ENCODE measurements at regions not wholly inside any gene's neighbourhood (a gene's known extent, or its start where the extent isn't known, plus 50 kb on each side); places are given as distances from the start of the nearest gene placed in this dataset.
"Not testable (repeated sequence)": the region's sequence is repeated elsewhere in the genome, so short reads cannot be mapped to it uniquely, and the experiment has no call there.

DNA sequence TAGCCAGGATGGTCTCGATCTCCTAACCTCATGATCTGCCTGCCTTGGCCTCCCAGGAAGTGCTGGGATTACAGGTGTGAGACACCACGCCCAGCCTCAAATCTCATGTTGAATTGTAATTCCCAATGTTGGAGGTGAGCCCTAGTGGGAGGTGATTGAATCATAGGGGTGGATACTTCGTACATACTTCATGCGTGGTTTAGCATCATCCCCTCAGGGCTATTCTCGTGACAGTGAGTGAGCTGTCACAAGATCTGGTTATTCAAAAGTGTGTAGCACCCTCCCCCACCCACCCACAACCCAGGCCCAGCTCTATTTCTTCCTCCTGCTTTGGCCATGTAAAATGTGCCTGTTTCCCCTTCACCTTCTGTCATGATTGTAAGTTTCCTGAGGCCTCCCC is 236.9 kb upstream of the IL12A start:
- no peak for DNase-seq (ENCODE audit: extremely low read depth in 1 of 4, low spot score in 3 of 4)
- Histone ChIP-seq H3K9me3 (replicated peaks; ENCODE audit: control insufficient read depth, insufficient read depth, low read depth, low read length) (no peaks in the 10 kb centered on the region), H3K4me2 (ENCODE audit: insufficient read depth, low read length) (no peak overlapping the region), H3K4me1 (replicated peaks in 1 of 2; ENCODE audit: control insufficient read depth in 2 of 2, insufficient read depth in 2 of 2, low read length in 2 of 2) (no peaks in the 10 kb centered on the region), H3K9ac (ENCODE audit: insufficient read depth in 1 of 2, low read depth in 2 of 2, low read length in 2 of 2) (no peak overlapping the region), H3K79me2 (ENCODE audit: control insufficient read depth, insufficient read depth, low read length) (no peaks in the 10 kb centered on the region), H3K27me3 (ENCODE audit: control insufficient read depth in 2 of 2, insufficient read depth in 2 of 2, low read length in 2 of 2) (no peaks in the 10 kb centered on the region), H3K27ac (ENCODE audit: extremely low read depth, low read depth, low read length) (no peak overlapping the region), H4K20me1 (replicated peaks; ENCODE audit: control insufficient read depth, insufficient read depth, low read length) (no peaks in the 10 kb centered on the region), H3K36me3 (ENCODE audit: control insufficient read depth, insufficient read depth, low read length) (no peaks in the 10 kb centered on the region), H2AFZ (ENCODE audit: low read depth, low read length) (no peak overlapping the region), H3K4me3 (no peak overlapping the region), H3K9me1 (ENCODE audit: control insufficient read depth, insufficient read depth, low read length) (no peaks in the 10 kb centered on the region)
- BruUV-seq (replicated peaks): no TSS peak
- no peak for ATAC-seq
- ChIA-PET POLR2A (no interaction called here), CTCF (ENCODE audit: low intra/inter-chr PET ratio) (no interaction called here)
- TF ChIP-seq, protein P1, sequence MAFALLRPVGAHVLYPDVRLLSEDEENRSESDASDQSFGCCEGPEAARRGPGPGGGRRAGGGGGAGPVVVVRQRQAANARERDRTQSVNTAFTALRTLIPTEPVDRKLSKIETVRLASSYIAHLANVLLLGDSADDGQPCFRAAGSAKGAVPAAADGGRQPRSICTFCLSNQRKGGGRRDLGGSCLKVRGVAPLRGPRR (CRISPR knock-in tag; IDR thresholded peaks at IDR 0.05): no peak
- TF ChIP-seq STAT5A (IDR thresholded peaks at IDR 0.05; ENCODE audit: borderline replicate concordance, low read length) (no peak), JUNB (CRISPR knock-in tag; conservative IDR thresholded peaks at IDR 0.05) (no peak), HNRNPUL1 (IDR thresholded peaks at IDR 0.05; ENCODE audit: low read length) (no peak), PCBP1 (IDR thresholded peaks at IDR 0.05; ENCODE audit: low read depth, low read length, poor library complexity, severe bottlenecking) (no peak), LARP7 (IDR thresholded peaks at IDR 0.05) (no peak)
- TF ChIP-seq, protein P2, sequence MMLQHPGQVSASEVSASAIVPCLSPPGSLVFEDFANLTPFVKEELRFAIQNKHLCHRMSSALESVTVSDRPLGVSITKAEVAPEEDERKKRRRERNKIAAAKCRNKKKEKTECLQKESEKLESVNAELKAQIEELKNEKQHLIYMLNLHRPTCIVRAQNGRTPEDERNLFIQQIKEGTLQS (IDR thresholded peaks at IDR 0.05): no peak
- TF ChIP-seq, protein P2 (CRISPR knock-in tag; conservative IDR thresholded peaks at IDR 0.05): no peak
- WGBS (ENCODE audit: insufficient coverage, low coverage, missing lambda C conversion rate): 0% methylated on average over 4 of the region's 5 CpGs
- FAIRE-seq: no peak
- intact Hi-C loops (cut with micrococcal nuclease): no loop called here
- in situ Hi-C loops (cut with MboI): no loop called here

DNA sequence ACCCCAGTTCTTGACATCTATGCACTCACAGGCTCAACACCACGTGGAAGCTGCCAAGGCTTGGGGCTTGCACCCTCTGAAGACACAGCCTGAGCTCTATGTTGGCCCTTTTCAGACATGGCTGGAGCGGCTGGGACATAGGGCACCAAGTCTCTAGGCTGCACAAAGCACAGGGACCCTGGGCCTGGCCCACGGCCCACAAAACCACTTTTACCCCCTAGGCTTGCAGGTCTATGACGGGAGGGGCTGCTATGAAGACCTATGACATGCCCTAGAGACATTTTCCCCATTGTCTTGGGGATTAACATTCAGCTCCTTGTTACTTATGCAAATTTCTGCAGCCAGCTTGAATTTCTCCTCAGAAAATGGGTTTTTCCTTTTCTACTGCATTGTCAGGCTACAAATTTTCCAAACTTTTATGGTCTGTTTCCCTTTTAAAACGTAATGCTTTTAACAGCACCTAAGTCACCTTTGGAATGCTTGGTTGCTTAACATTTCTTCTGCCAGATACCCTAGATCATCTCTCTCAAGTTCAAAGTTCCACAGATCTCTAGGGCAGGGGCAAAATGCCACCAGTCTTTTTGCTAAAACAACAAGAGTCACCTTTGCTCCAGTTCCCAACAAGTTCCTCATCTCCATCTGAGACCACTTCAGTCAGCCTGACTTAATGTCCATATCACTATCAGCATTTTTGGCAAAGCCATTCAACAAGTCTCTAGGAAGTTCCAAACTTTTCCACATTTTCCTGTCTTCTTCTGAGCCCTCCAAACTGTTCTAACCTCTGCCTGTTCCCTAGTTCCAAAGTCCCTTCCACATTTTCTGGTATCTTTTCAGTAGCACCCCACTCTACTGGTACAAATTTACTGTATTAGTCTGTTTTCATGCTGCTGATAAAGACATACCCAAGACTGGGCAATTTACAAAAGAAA is 232.1 kb upstream of the IL12A start:
- H3K27me3 ChIP-seq (ENCODE audit: control insufficient read depth in 2 of 2, insufficient read depth in 2 of 2, low read length in 2 of 2); in situ Hi-C loops (cut with MboI); H3K9ac ChIP-seq (ENCODE audit: insufficient read depth in 1 of 2, low read depth in 2 of 2, low read length in 2 of 2); H3K79me2 ChIP-seq (ENCODE audit: control insufficient read depth, insufficient read depth, low read length); H3K4me2 ChIP-seq (ENCODE audit: insufficient read depth, low read length); H3K4me3 ChIP-seq; POLR2A ChIA-PET; intact Hi-C loops (cut with micrococcal nuclease); DNase-seq (ENCODE audit: extremely low read depth in 1 of 4, low spot score in 3 of 4); H3K9me1 ChIP-seq (ENCODE audit: control insufficient read depth, insufficient read depth, low read length); FAIRE-seq; ATAC-seq; H3K4me1 ChIP-seq (replicated peaks in 1 of 2; ENCODE audit: control insufficient read depth in 2 of 2, insufficient read depth in 2 of 2, low read length in 2 of 2); H2AFZ ChIP-seq (ENCODE audit: low read depth, low read length); H3K36me3 ChIP-seq (ENCODE audit: control insufficient read depth, insufficient read depth, low read length); CTCF ChIA-PET (ENCODE audit: low intra/inter-chr PET ratio); H4K20me1 ChIP-seq (replicated peaks; ENCODE audit: control insufficient read depth, insufficient read depth, low read length); BruUV-seq (replicated peaks); H3K9me3 ChIP-seq (replicated peaks; ENCODE audit: control insufficient read depth, insufficient read depth, low read depth, low read length); H3K27ac ChIP-seq (ENCODE audit: extremely low read depth, low read depth, low read length): not testable (repeated sequence)
- 0% methylated on average over 5 of the region's 5 CpGs for WGBS (ENCODE audit: insufficient coverage, low coverage, missing lambda C conversion rate)
